ENCODE measurements at regions not wholly inside any gene's neighbourhood (a gene's known extent, or its start where the extent isn't known, plus 50 kb on each side); places are given as distances from the start of the nearest gene placed in this dataset.

DNA sequence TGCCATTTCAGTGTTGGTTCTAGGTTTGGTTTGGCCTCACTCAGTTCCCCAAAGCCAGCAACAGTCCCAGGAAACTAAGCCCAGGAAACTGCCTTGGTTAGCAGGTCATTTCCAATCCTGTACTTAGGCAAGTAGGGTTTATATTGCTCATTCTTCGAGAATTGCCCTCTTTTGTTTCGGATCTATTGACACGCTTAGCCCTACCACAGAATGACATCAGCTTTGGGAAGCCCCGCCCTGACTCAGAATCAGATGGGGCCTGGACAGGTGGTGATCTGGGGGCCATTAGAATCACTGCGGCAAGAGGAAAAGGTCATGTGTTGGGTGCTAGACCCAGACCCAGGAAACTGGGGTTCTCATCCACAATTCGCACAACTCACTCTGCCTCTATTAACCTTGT, 578.2 kb downstream of the QKI start:
- no peak overlapping the region for H3K27ac ChIP-seq (ENCODE audit: low read depth, low read length, severe bottlenecking)
- H3K9me3 ChIP-seq (ENCODE audit: control insufficient read depth, low read length) = no peaks in the 10 kb centered on the region
- 90 to 92% methylated on average over 2 to 4 of the region's 6 CpGs for WGBS, 2 experiments (ENCODE audit: insufficient coverage in 2 of 2)
- no peaks in the 10 kb centered on the region for H3K36me3 ChIP-seq (ENCODE audit: control insufficient read depth, insufficient read depth, low read length)
- no peak overlapping the region for H3K4me3 ChIP-seq (ENCODE audit: extremely low read depth, insufficient read depth, low read length, poor library complexity, severe bottlenecking)
- no peaks in the 10 kb centered on the region for H3K4me1 ChIP-seq (ENCODE audit: control insufficient read depth, insufficient read depth, low read length, poor library complexity, severe bottlenecking)

DNA sequence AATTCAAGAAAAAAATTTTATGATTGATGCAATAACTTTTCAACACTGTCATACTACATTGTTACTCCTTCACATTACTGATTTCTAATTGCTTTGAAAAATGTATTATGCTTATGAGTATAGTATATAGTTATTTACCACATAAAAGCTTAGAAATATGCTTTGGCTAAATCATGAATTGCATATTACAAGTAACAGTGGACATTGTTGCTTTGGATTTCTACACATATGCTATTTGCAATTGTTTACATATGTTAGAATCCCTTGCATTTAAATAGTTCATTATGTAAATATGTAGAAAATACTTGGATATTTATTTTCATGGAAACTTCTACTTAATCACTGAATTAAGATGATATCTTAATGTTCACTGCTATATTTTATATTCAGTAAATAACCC, 577.5 kb downstream of the QKI start:
- Histone ChIP-seq H3K36me3 (ENCODE audit: control insufficient read depth, insufficient read depth, low read length) (no peaks in the 10 kb centered on the region), H3K9me3 (ENCODE audit: control insufficient read depth, low read length) (no peaks in the 10 kb centered on the region), H3K4me3 (ENCODE audit: extremely low read depth, insufficient read depth, low read length, poor library complexity, severe bottlenecking) (no peak overlapping the region), H3K4me1 (ENCODE audit: control insufficient read depth, insufficient read depth, low read length, poor library complexity, severe bottlenecking) (no peaks in the 10 kb centered on the region), H3K27ac (ENCODE audit: low read depth, low read length, severe bottlenecking) (no peak overlapping the region)

DNA sequence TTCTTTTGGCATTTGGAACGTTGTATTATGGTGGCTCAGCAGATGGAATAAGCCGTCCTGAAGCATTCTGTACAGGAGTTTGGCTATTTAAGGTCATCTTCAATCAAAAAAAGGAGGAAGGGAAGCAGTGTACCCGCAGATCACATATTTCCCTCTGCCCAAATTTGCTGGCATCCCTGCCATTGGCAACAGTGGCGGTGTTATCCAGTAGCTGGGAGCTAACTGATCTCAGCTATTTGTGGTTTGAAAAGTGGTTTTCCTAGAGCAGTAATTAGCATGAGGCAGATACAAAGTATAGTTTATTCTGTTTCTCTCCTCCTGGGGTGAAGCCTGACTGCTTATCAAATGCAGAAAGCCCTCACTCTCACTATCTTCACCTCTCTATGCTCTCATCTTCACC, 576.8 kb downstream of the QKI start:
- no peaks in the 10 kb centered on the region for H3K36me3 ChIP-seq (ENCODE audit: control insufficient read depth, insufficient read depth, low read length)
- no peak overlapping the region for H3K4me3 ChIP-seq (ENCODE audit: extremely low read depth, insufficient read depth, low read length, poor library complexity, severe bottlenecking)
- no peaks in the 10 kb centered on the region for H3K9me3 ChIP-seq (ENCODE audit: control insufficient read depth, low read length)
- no peak overlapping the region for H3K27ac ChIP-seq (ENCODE audit: low read depth, low read length, severe bottlenecking)
- no peaks in the 10 kb centered on the region for H3K4me1 ChIP-seq (ENCODE audit: control insufficient read depth, insufficient read depth, low read length, poor library complexity, severe bottlenecking)
- WGBS, 2 experiments (ENCODE audit: insufficient coverage in 2 of 2) = 80 to 92% methylated on average over 2 to 4 of the region's 4 CpGs

DNA sequence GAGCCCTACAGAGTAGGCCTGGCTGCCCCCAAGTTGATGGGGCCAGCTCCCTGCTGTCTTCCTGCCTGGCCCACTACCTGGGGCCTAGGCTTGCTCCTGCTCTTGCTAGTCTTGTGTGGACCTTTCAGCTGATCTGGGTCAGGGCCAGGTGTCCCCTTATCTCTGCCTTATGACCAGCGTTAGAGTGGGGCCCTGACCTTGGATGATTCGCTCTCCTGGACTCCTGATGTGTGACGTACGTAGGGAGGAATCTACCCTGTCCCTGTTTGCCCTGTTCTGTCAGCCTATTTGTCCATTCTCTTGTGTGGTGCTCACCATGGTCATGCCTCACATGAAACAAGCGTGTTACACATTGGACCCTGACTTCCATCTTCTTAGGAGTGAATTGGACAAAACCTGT, 571.8 kb downstream of the QKI start:
- WGBS, 2 experiments (ENCODE audit: insufficient coverage in 2 of 2) = 82 to 97% methylated on average over 3 to 5 of the region's 5 CpGs

DNA sequence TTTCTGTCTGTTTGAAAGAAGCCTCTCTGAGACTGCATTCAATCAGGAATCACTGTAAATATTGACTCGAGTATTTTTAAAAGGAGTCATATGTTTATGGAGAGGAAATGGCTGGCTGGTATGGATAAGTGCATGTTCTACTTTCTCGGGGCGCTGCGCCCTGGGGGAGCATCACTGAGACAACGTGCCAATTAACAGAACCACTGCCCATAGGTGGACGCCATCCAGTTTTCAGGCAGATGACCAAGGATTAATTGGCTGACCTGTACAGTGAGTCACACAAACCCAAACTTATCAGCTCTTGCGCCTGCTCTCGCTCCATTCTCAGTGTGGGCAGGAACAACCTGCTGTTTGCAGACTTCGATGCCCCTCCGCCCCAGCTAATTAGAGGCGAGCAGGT, 571.2 kb downstream of the QKI start:
- H3K9me3 ChIP-seq (ENCODE audit: control insufficient read depth, low read length) = no peaks in the 10 kb centered on the region
- H3K4me1 ChIP-seq (ENCODE audit: control insufficient read depth, insufficient read depth, low read length, poor library complexity, severe bottlenecking) = peaks cover 10% of the 10 kb centered on the region
- H3K27ac ChIP-seq (ENCODE audit: low read depth, low read length, severe bottlenecking) = no peak overlapping the region
- H3K36me3 ChIP-seq (ENCODE audit: control insufficient read depth, insufficient read depth, low read length) = no peaks in the 10 kb centered on the region
- H3K4me3 ChIP-seq (ENCODE audit: extremely low read depth, insufficient read depth, low read length, poor library complexity, severe bottlenecking) = no peak overlapping the region
- WGBS, 2 experiments (ENCODE audit: insufficient coverage in 2 of 2) = 90% methylated on average over 10 to 11 of the region's 11 CpGs

More for the DNA sequence above, 571.8 kb downstream of the QKI start:
- Histone ChIP-seq H3K9me3 (ENCODE audit: control insufficient read depth, low read length) (no peaks in the 10 kb centered on the region), H3K36me3 (ENCODE audit: control insufficient read depth, insufficient read depth, low read length) (no peaks in the 10 kb centered on the region), H3K4me3 (ENCODE audit: extremely low read depth, insufficient read depth, low read length, poor library complexity, severe bottlenecking) (no peak overlapping the region), H3K4me1 (ENCODE audit: control insufficient read depth, insufficient read depth, low read length, poor library complexity, severe bottlenecking) (peaks cover 10% of the 10 kb centered on the region), H3K27ac (ENCODE audit: low read depth, low read length, severe bottlenecking) (no peak overlapping the region)

DNA sequence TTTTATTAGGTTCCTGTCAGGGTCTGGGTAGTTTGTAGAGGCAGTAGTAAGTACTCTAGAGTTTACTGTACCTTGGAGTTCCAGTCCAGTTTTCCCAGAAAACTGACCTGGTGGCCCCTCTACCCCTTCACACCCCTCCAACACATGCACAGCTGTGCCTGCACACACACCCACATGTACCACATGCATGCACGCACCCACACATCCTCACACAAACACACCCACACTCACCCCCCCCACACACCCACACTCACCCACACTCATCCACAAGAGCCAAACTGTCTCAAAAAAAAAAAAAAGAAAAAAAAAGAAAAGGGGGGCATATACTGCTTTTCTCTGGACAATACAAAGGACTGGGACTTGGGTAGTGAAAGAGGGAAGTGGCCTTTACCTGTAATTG, 570.5 kb downstream of the QKI start:
- no peak overlapping the region for H3K27ac ChIP-seq (ENCODE audit: low read depth, low read length, severe bottlenecking)
- no peak overlapping the region for H3K4me3 ChIP-seq (ENCODE audit: extremely low read depth, insufficient read depth, low read length, poor library complexity, severe bottlenecking)
- peaks cover 10% of the 10 kb centered on the region for H3K4me1 ChIP-seq (ENCODE audit: control insufficient read depth, insufficient read depth, low read length, poor library complexity, severe bottlenecking)
- no CpG with 5 or more reads among the region's 1 CpG for WGBS, 2 experiments (ENCODE audit: insufficient coverage in 2 of 2)
- H3K9me3 ChIP-seq (ENCODE audit: control insufficient read depth, low read length) = no peaks in the 10 kb centered on the region
- no peaks in the 10 kb centered on the region for H3K36me3 ChIP-seq (ENCODE audit: control insufficient read depth, insufficient read depth, low read length)

DNA sequence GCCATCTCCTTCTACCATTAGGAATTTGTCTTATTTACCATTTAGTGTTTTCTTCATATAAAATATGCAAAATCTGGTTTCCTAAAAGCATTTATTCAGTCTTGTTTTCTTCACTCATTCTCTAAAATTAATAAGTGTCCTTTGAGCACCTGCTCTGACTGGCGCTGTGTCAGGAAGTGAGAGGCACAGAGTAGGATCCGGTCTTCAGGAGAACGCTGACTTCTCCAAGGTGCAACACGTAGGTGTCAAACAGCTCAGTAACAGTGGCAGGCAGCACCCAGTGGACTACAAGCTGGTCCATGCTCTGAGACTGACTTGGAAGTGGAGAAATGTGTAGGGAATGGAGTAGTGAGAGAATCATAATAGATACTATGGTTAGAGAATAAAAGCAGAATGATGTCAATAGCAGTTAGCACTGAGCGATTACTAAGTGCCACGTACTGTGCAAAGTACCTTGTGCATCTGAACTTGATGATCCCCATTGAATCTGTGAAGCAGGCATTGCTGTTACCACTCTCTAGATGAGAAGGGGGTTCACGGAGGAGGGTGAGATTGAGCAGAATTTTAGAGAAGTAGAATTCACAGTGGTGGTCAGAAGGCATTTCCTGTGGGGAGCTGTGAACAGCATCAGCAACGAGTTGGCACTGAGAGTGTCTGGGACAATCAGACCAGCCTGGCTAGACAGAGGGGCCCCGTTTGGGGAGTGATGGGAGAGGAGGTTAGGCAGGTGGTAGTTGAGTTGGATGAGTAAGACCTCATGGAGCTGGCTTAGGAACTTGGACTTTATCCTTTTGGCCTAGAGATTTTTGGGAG, 569.8 kb downstream of the QKI start:
- H3K36me3 ChIP-seq (ENCODE audit: control insufficient read depth, insufficient read depth, low read length) = no peaks in the 10 kb centered on the region
- 87 to 96% methylated on average over 8 to 9 of the region's 9 CpGs for WGBS, 2 experiments (ENCODE audit: insufficient coverage in 2 of 2)
- H3K27ac ChIP-seq (ENCODE audit: low read depth, low read length, severe bottlenecking) = no peak overlapping the region
- H3K4me1 ChIP-seq (ENCODE audit: control insufficient read depth, insufficient read depth, low read length, poor library complexity, severe bottlenecking) = peaks cover 10% of the 10 kb centered on the region
- no peak overlapping the region for H3K4me3 ChIP-seq (ENCODE audit: extremely low read depth, insufficient read depth, low read length, poor library complexity, severe bottlenecking)
- H3K9me3 ChIP-seq (ENCODE audit: control insufficient read depth, low read length) = no peaks in the 10 kb centered on the region

DNA sequence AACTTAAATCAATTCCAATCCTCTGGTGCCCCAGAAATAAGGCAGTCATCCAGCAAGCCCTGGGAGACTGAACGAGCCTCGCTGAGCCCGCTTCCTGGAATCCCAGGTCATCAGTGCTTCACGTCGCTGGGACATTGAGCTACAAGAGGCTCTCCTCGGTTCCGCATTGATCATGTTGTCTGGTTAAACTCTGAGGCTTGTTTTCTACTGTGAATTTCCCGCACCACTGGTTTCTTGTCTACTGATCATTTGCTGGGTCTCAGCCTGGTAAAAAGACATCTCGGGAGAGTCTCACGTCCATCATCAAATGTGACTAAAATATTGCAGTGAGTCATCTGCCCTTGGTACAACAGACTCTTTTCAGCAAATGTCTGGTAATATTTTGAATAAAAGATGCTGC, 569.2 kb downstream of the QKI start:
- Histone ChIP-seq H3K4me1 (ENCODE audit: control insufficient read depth, insufficient read depth, low read length, poor library complexity, severe bottlenecking) (peaks cover 10% of the 10 kb centered on the region), H3K27ac (ENCODE audit: low read depth, low read length, severe bottlenecking) (peak overlapping the region; percentile 23), H3K4me3 (ENCODE audit: extremely low read depth, insufficient read depth, low read length, poor library complexity, severe bottlenecking) (no peak overlapping the region), H3K36me3 (ENCODE audit: control insufficient read depth, insufficient read depth, low read length) (no peaks in the 10 kb centered on the region), H3K9me3 (ENCODE audit: control insufficient read depth, low read length) (no peaks in the 10 kb centered on the region)
- 81 to 82% methylated on average over 10 of the region's 10 CpGs for WGBS, 2 experiments (ENCODE audit: insufficient coverage in 2 of 2)

DNA sequence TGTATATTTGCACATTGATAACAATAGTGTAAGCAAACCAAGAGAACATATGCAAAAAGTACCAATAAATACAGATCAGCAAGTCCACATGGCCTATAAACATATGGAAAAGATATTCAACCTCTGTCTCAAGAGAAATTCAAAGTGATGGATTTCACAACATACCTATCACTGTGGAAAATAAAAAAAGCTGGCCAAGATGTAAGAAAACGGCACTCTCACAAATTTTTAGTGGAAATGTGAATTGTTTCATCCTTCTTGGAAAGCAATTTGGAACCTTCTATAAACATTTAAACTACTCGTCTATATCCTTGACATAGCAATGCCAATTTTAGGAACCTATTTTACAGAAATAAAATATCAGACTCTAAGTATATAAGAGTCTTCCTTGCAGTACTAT, 559.8 kb downstream of the QKI start:
- no CpG with 5 or more reads among the region's 2 CpGs for WGBS, 2 experiments (ENCODE audit: insufficient coverage in 2 of 2)
- no peaks in the 10 kb centered on the region for H3K4me1 ChIP-seq (ENCODE audit: control insufficient read depth, insufficient read depth, low read length, poor library complexity, severe bottlenecking)
- H3K27ac ChIP-seq (ENCODE audit: low read depth, low read length, severe bottlenecking) = no peak overlapping the region
- H3K4me3 ChIP-seq (ENCODE audit: extremely low read depth, insufficient read depth, low read length, poor library complexity, severe bottlenecking) = no peak overlapping the region
- no peaks in the 10 kb centered on the region for H3K36me3 ChIP-seq (ENCODE audit: control insufficient read depth, insufficient read depth, low read length)
- H3K9me3 ChIP-seq (ENCODE audit: control insufficient read depth, low read length) = no peaks in the 10 kb centered on the region

DNA sequence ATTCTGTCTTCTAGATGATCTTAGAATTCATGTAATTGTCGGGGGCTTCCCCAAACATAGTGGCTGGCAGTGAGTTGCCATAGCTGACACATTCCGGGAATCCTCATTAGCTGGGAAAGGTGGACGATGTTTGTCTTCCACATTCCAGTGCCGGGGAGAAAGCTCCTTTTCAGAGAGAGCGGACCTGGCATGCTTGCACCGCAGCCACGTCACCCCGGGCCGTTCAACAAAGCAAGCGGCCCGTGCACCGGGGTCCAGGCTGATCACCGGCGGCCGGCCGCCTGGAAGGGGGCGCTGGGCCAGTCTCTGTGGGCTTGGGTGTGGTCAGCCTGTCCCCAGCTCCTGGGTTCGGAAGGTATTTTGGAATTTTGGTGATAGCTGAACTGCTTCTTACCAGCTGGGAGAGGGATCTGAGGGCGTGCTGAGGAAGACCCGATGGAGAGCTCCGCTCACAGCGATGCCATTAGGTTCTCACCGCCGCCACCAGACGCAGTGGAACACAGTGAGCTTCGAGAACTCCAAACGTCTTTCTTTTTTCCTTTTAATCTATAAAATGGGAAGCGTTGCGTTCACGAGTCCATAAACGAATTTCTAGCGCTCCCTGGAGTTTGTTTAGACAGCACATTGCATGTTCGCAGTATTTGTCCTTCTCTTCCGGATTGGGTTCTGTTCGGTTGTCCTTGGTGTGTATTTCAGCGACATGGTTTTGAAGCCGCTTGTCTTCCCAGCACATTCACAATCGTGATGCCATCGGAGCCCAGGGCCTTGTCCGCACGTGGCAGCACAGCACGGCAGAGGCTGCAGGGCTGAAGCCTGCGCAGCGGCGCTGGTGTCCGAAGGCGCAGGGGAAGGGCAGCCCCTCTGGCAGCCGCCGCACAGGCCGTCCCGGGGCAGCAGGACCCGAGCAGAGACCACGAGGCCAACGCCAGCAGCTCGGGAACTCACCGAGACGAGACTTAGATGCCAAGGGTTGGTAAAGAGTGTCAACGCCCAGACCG, 557.6 kb downstream of the QKI start:
- H3K9me3 ChIP-seq (ENCODE audit: control insufficient read depth, low read length) = no peaks in the 10 kb centered on the region
- H3K27ac ChIP-seq (ENCODE audit: low read depth, low read length, severe bottlenecking) = no peak overlapping the region
- H3K4me3 ChIP-seq (ENCODE audit: extremely low read depth, insufficient read depth, low read length, poor library complexity, severe bottlenecking) = no peak overlapping the region
- H3K4me1 ChIP-seq (ENCODE audit: control insufficient read depth, insufficient read depth, low read length, poor library complexity, severe bottlenecking) = no peaks in the 10 kb centered on the region
- no peaks in the 10 kb centered on the region for H3K36me3 ChIP-seq (ENCODE audit: control insufficient read depth, insufficient read depth, low read length)
- 95% methylated on average over 40 to 57 of the region's 59 CpGs for WGBS, 2 experiments (ENCODE audit: insufficient coverage in 2 of 2)

Data from mesodermal cell (in vitro differentiated cells).